Non-pigmented ciliary epithelial cell (primary cell): ENCODE measurements at regions not wholly inside any gene's neighbourhood (a gene's known extent, or its start where the extent isn't known, plus 50 kb on each side); places are given as distances from the start of the nearest gene placed in this dataset.
"Not testable (repeated sequence)": the region's sequence is repeated elsewhere in the genome, so short reads cannot be mapped to it uniquely, and the experiment has no call there.

ENCODE experiments used
- DNase-seq: peaks from one replicate; pipeline ENCODE4 v3.0.0-alpha.2; 2010; ENCODE audit warnings: low read depth

DNA sequence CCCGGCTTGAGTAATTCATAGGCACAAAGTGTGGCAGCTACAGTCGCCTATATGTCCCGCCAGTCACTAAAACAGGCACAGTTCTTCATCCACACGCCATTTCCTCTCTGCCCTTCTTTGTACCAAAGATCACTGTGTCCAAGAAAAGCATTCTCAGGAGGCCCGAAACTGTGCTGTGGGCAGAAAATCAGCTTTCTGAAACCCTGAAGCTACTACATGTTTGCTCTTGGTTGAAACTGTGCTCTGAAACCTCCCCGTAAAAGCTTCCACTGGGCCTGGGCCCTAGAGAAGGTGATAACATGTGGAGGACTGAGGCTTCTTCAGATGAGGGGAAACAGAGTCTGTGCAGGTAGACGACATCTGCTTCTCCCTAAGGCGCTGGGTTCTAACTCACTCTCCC, 75.6 kb upstream of the ID2 start:
- no peak for DNase-seq

GRCh38 chr2:8606649-8607550, 75.0 kb upstream of the ID2 start:
- DNase-seq = no peak

DNA sequence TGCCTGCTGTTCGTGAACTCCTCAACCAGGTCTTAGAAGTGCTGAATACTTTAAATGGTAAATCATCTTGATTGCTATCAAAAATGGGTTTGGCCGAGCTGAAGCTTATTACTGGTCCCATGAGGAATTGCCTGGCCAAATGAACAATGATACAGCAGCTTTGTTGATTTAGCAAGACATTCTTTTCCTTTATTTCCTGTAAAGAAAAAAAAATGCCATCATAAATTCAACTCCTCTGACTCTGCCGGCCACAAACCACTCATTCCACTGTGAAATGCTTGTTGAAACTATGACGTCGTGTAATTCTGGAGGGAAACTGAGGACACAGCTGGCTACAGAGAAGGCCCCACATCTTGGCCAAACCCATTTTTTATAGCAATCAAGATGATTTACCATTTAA, 74.2 kb upstream of the ID2 start:
- DNase-seq = peak; percentile 47

DNA sequence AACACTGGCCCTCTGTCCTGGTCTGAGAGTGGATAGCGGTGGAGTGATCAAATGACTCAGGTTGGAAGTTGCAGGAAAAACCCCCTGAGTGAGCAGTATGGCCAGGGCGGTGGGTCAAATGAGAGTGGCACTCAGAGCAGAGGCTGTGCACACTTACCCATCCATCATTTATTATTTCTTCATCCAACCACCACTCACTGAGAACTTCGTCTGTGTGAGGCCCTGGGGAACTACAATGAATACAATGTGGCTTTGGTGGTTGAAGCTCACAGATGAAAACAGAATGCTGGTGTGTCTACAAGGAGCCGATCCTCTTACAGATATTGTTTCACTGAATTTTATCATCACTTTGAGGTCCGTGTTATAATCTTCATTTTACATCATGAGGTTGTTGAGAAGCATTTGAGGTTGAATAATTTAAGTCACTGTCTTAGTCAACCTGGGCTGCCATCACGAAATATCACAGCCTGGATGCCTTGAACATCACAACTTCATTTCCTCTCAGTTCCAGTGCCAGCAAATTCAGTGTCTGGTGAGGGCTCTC, 73.4 kb upstream of the ID2 start:
- DNase-seq = no peak

GRCh38 chr2:8609357-8609811, 72.5 kb upstream of the ID2 start:
- no peak for DNase-seq

DNA sequence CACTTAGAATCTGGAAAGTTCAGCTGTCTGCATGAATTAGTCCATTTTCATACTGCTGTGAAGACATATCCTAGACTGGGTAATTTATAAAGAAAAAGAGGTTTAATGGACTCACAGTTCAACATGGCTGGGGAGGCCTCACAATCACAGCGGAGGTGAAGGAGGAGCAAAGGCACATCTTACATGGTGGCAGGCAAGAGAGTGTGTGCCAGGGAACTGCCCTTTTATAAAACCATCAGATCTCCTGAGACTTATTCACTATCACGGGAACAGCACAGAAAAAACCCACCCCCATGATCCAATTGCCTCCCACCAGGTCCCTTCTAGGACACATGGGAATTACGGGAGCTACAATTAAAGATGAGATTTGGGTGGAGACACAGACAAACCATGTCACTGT, 71.1 kb upstream of the ID2 start:
- DNase-seq = not testable (repeated sequence)

DNA sequence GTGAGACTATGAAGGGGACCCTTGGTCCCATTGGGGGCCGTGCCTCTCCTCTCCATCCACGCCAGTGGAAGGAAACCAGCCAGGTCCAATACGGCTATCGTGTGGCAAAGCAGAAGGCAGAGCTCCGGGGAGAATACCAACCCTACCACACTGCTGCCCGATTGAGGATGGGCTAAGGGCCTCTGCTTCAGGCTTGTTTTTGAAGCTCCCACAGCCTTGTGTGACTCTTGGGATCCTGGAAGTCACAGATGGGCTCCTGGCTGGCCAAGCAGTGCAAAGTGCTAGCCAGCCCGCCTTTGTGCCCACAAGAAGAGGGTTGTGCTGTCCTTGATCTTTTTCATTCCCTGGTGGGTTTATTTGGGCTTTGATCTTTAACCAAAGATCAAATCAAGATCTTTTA, 70.6 kb upstream of the ID2 start:
- DNase-seq = no peak

DNA sequence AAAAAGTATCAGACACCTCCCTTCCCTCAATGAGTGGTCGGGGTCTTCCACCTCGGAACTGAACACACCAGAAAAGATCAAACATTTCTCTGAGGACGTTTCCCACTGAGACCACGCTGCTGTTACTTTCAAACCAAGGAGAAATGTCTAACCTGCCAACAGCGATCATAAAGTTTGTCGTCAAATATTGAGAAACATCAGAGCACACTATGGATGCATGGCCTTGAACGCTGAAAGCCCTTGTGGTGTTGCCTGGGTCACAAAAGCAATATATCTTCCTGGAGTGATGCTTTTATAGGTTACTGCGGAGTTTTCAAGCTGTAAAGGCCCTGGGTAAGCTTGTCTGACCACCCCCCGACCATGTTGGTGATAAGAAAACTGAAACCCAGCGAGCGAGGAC, 70.2 kb upstream of the ID2 start:
- DNase-seq = no peak

GRCh38 chr2:8612734-8613179, 69.1 kb upstream of the ID2 start:
- DNase-seq = no peak

- not testable (repeated sequence) for DNase-seq
Observed at GRCh38 chr2:8613207-8613999, 68.5 kb upstream of the ID2 start.

GRCh38 chr2:8614646-8615045, 67.2 kb upstream of the ID2 start:
- no peak for DNase-seq

DNA sequence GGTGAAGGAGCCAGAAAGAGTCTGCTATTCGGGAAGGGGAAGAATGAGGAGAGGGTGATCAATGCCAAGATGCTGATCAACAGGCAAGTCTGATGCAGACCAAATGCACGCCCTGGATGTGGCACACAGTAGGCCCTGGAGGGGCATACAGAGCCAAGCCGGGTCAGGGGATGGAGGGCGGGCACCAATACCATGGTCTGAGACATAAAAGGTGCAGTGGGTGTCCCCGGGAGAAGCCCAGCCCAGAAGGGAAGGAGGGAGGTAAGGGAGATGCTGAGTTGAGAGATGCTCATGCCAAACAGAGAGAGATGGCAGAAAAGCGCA, 66.6 kb upstream of the ID2 start:
- DNase-seq = no peak

DNA sequence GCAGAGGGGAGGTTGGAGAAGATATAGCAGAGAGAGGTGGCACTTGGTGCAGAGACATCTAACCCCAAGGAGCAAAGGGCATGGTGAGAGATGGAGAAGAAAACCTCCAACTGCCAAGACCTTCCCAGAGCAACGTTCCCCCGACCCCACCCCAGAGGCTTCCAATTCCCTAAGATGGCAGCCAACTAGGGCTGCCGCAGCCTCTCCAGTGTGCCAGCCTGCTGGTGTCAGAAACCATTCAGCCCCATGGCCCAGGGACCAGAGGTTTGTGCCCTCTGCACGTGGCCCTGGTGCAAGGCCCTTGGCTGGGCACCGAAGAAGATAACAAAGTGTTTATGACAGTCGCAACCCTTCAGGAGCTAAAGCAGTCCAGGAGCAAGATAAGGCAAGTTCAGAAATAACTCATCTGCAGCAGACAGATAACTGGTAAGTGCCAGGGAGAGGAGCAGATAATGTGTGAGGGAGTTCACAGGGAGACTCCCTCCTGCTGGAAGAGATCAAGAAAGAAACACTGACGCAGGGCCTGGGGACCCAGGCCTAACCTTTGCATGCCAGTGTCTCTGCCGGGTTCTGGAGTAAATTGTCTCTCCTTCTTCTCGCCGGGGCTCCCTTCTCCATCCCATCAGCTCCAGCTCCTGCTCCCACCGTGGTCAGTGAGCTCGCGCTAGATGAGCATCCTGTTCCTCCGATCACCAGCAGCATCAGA, 66.1 kb upstream of the ID2 start:
- no peak for DNase-seq

DNA sequence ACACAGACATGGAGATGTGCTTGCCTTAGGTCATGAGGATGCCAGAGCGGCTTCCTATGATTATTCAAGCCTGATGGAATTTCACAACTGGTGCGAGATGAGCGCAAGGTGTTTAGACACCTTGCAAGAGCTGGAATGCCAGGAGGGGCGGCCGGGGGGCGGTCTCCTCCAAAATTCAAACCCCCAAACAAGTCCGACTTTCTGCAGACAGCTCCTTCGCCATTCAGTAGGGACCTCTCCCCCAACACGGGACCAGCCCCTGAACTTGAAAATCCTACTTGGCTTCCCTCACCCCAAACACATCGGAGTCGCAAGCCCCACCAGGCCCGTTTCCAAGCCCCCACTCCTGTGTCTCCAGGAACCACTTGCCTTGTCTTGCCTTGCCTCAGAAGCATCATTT, 64.8 kb upstream of the ID2 start:
- DNase-seq = no peak

- no peak for DNase-seq
Observed at GRCh38 chr2:8617590-8617989, 64.3 kb upstream of the ID2 start.

GRCh38 chr2:8619071-8619470, 62.8 kb upstream of the ID2 start:
- no peak for DNase-seq

GRCh38 chr2:8620611-8621382, 61.1 kb upstream of the ID2 start:
- no peak for DNase-seq

- no peak for DNase-seq
Observed at GRCh38 chr2:8622199-8622911, 59.5 kb upstream of the ID2 start.

DNA sequence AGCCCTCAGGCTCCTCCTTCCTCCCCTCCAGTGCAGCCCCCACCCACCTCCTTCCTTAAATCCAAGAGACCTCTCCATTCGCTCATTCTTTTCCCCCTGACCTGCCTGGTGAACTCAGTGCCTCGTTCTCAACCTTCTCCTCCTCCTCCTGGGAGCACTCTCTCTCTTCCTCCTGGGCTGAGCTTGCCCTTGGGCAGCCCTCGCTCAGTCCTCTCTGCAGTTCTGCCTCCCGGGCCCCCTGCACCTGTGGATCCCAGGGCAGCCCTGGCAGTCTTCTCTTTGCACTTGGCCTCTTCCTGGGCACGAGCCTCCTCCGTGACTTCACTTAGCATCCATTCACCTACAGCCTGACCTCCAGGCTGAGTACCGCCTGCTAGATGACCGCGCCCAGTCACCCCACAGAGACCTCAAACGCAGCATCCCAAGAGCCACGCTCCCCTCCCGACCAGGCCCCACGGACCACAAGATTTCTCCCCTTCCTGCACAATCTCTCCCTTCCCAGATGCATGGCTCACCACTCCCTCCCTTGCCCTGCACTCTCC, 58.9 kb upstream of the ID2 start:
- no peak for DNase-seq

DNA sequence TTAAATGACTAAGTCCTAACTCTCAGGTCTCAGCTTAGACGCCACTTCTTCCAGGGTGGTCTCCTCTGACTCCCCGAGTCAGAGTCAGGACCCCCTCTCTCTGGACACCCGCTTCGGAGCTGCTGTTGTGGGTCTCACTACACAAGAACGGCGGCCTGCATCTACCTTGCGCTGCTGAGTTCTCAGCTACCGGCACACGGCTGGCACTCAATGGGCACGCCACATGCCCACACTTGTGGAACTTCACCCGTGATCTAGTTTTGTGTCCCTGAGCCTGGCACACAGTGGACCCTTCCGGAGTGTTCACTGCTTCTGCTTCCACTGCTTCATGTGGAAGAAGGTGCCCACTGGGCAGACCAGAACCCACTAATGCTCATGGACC, 58.3 kb upstream of the ID2 start:
- no peak for DNase-seq
